ENCODE measurements at regions not wholly inside any gene's neighbourhood (a gene's known extent, or its start where the extent isn't known, plus 50 kb on each side); places are given as distances from the start of the nearest gene placed in this dataset.

GRCh38 chr4:98728433-98728832 lies 70.0 kb upstream of the TSPAN5 start:
- Histone ChIP-seq H3K4me2 (peak overlapping the region; percentile 32), H3K4me3 (ENCODE audit: low read depth in 2 of 2, low read length in 1 of 2) (no peak overlapping the region), H3K36me3 (replicated peaks in 1 of 2; ENCODE audit: control insufficient read depth in 1 of 2, insufficient read depth in 2 of 2, low read length in 1 of 2) (no peaks in the 10 kb centered on the region), H3K4me1 (ENCODE audit: control insufficient read depth in 1 of 2, insufficient read depth in 2 of 2, low read depth in 1 of 2, low read length in 1 of 2) (peaks cover 3 to 12% of the 10 kb centered on the region in 2 experiments; a peak in 2 of 4 replicates), H3K9me3 (no peaks in the 10 kb centered on the region; the same call in 1 of the 2 replicates), H3K27ac (ENCODE audit: low read depth in 2 of 2, low read length in 1 of 2) (no peak overlapping the region), H3K9me2 (no peaks in the 10 kb centered on the region), H3K9ac (no peak overlapping the region), H3F3A (replicated peaks; ENCODE audit: insufficient read depth) (no peaks in the 10 kb centered on the region), H3K79me2 (ENCODE audit: insufficient read depth) (no peaks in the 10 kb centered on the region), H4K20me1 (ENCODE audit: insufficient read depth) (no peaks in the 10 kb centered on the region), H3K27me3 (ENCODE audit: insufficient read depth) (no peaks in the 10 kb centered on the region), H2AFZ (ENCODE audit: low read depth) (no peak overlapping the region)
- ChIA-PET CTCF (interaction anchor here (1.2 kb wide), 1 partner anchor 261 kb away, joined by 4 read pairs; no protein-coding TSS in a partner anchor), POLR2A (no interaction called here)
- peak; percentile 37 for DNase-seq
- no peak for TF ChIP-seq CTCF (IDR thresholded peaks at IDR 0.05)
- peak; percentile 49 for TF ChIP-seq TCF12 (IDR thresholded peaks at IDR 0.05)
- peak; percentile 53 for TF ChIP-seq JUND (IDR thresholded peaks at IDR 0.05)
- no peak for TF ChIP-seq SIN3A (IDR thresholded peaks at IDR 0.05; ENCODE audit: borderline replicate concordance, low read depth, low read length)
- no peak for TF ChIP-seq FOXJ3 (CRISPR knock-in tag; IDR thresholded peaks at IDR 0.05)
- no peak for TF ChIP-seq MEF2A (IDR thresholded peaks at IDR 0.05; ENCODE audit: borderline replicate concordance, low read depth)
- no peak for TF ChIP-seq YY1 (IDR thresholded peaks at IDR 0.05; ENCODE audit: low read depth)
- TF ChIP-seq CHD2 (IDR thresholded peaks at IDR 0.05; ENCODE audit: low read length, partially characterized antibody), result no peak
- TF ChIP-seq RFX5 (IDR thresholded peaks at IDR 0.05; ENCODE audit: low read length), result no peak
- no peak for TF ChIP-seq TAF1 (IDR thresholded peaks at IDR 0.05; ENCODE audit: borderline replicate concordance, low read depth, low read length)
- peak; percentile 36; the same call in 1 of the 2 replicates for TF ChIP-seq MAX (IDR thresholded peaks at IDR 0.05; ENCODE audit: low read depth)
- no peak for TF ChIP-seq EZH2phosphoT487 (IDR thresholded peaks at IDR 0.05; ENCODE audit: borderline replicate concordance, low read depth)
- TF ChIP-seq POLR2AphosphoS5 (IDR thresholded peaks at IDR 0.05; ENCODE audit: low read depth, low read length), result no peak
- peak; percentile 56; the same call in 1 of the 2 replicates for TF ChIP-seq FOSL2 (IDR thresholded peaks at IDR 0.05; ENCODE audit: borderline replicate concordance, low read depth)
- 4% methylated on average over 4 of the region's 4 CpGs for WGBS (ENCODE audit: low lambda C conversion rate)

- Histone ChIP-seq H3K9ac (no peak overlapping the region), H3K27ac (ENCODE audit: low read depth in 2 of 2, low read length in 1 of 2) (no peak overlapping the region), H4K20me1 (ENCODE audit: insufficient read depth) (no peaks in the 10 kb centered on the region), H2AFZ (ENCODE audit: low read depth) (no peak overlapping the region), H3K4me3 (ENCODE audit: low read depth in 2 of 2, low read length in 1 of 2) (no peak overlapping the region), H3K9me3 (no peaks in the 10 kb centered on the region; the same call in 1 of the 2 replicates), H3K4me1 (ENCODE audit: control insufficient read depth in 1 of 2, insufficient read depth in 2 of 2, low read depth in 1 of 2, low read length in 1 of 2) (peaks cover 5 to 11% of the 10 kb centered on the region in 2 experiments; a peak in 3 of 4 replicates), H3K9me2 (no peaks in the 10 kb centered on the region), H3F3A (replicated peaks; ENCODE audit: insufficient read depth) (peaks cover 16% of the 10 kb centered on the region), H3K27me3 (ENCODE audit: insufficient read depth) (no peaks in the 10 kb centered on the region), H3K36me3 (replicated peaks in 1 of 2; ENCODE audit: control insufficient read depth in 1 of 2, insufficient read depth in 2 of 2, low read length in 1 of 2) (no peaks in the 10 kb centered on the region), H3K79me2 (ENCODE audit: insufficient read depth) (no peaks in the 10 kb centered on the region), H3K4me2 (no peak overlapping the region)
- ChIA-PET CTCF (interaction anchor here (1.3 kb wide), 1 partner anchor 10 kb away, joined by 6 read pairs; no protein-coding TSS in a partner anchor), POLR2A (no interaction called here)
- 90% methylated on average over 2 of the region's 2 CpGs for WGBS (ENCODE audit: low lambda C conversion rate)
- DNase-seq, result no peak
- TF ChIP-seq MXI1 (IDR thresholded peaks at IDR 0.05; ENCODE audit: low read depth, low read length), result no peak
- TF ChIP-seq CHD2 (IDR thresholded peaks at IDR 0.05; ENCODE audit: low read length, partially characterized antibody), result no peak
- no peak for TF ChIP-seq NRF1 (IDR thresholded peaks at IDR 0.05; ENCODE audit: low read depth, low read length)
- TF ChIP-seq FOXJ3 (CRISPR knock-in tag; IDR thresholded peaks at IDR 0.05), result no peak
- no peak for TF ChIP-seq IRF3 (IDR thresholded peaks at IDR 0.05; ENCODE audit: low read depth, low read length)
- TF ChIP-seq USF1 (IDR thresholded peaks at IDR 0.05; ENCODE audit: borderline replicate concordance, low read depth), result no peak
- TF ChIP-seq EZH2phosphoT487 (IDR thresholded peaks at IDR 0.05; ENCODE audit: borderline replicate concordance, low read depth), result no peak
- TF ChIP-seq USF2 (IDR thresholded peaks at IDR 0.05; ENCODE audit: borderline replicate concordance, low read depth, low read length), result no peak
- TF ChIP-seq TCF12 (IDR thresholded peaks at IDR 0.05), result peak; percentile 49
- no peak for TF ChIP-seq CTCF (IDR thresholded peaks at IDR 0.05)
- TF ChIP-seq RAD21 (IDR thresholded peaks at IDR 0.05; ENCODE audit: low read length), result no peak
- no peak for TF ChIP-seq YY1 (IDR thresholded peaks at IDR 0.05; ENCODE audit: low read depth)
These were observed 63.6 kb upstream of the TSPAN5 start for GRCh38 chr4:98722000-98722399.

All from SK-N-SH (cell line).